ELR (cell line): ENCODE measurements at regions not wholly inside any gene's neighbourhood (a gene's known extent, or its start where the extent isn't known, plus 50 kb on each side); places are given as distances from the start of the nearest gene placed in this dataset.
A peak's percentile ranks its signal among the peaks of the same experiment; 100 is the strongest.
"Not testable (repeated sequence)": the region's sequence is repeated elsewhere in the genome, so short reads cannot be mapped to it uniquely, and the experiment has no call there.

ENCODE experiments used
- DNase-seq: peaks from one replicate; pipeline ENCODE4 v3.0.0-alpha.2; 2015; ENCODE audit warnings: low read depth

- not testable (repeated sequence) for DNase-seq
Observed at GRCh38 chr4:158407961-158408360, 113.7 kb upstream of the RXFP1 start.

GRCh38 chr4:158410272-158410671 is 111.4 kb upstream of the RXFP1 start:
- peak; percentile 23 for DNase-seq

- no peak for DNase-seq
Observed at GRCh38 chr4:158411269-158411668, 110.4 kb upstream of the RXFP1 start.

- DNase-seq, result not testable (repeated sequence)
Observed at GRCh38 chr4:158418679-158419078, 103.0 kb upstream of the RXFP1 start.

GRCh38 chr4:158420782-158421181 is 100.9 kb upstream of the RXFP1 start:
- DNase-seq, result no peak

GRCh38 chr4:158422546-158422945 is 99.1 kb upstream of the RXFP1 start:
- DNase-seq, result no peak

GRCh38 chr4:158428242-158428641 is 93.4 kb upstream of the RXFP1 start:
- peak; percentile 40 for DNase-seq

GRCh38 chr4:158442736-158443135 is 78.9 kb upstream of the RXFP1 start:
- DNase-seq, result no peak

- no peak for DNase-seq
Observed at GRCh38 chr4:158443731-158444130, 78.0 kb upstream of the RXFP1 start.

- DNase-seq, result peak; percentile 5
Observed at GRCh38 chr4:158444621-158445020, 77.1 kb upstream of the RXFP1 start.

GRCh38 chr4:158446106-158446505 is 75.6 kb upstream of the RXFP1 start:
- DNase-seq, result peak; percentile 16

- DNase-seq, result no peak
Observed at GRCh38 chr4:158450741-158451140, 70.9 kb upstream of the RXFP1 start.

GRCh38 chr4:158452116-158452515 is 69.6 kb upstream of the RXFP1 start:
- DNase-seq, result not testable (repeated sequence)

- DNase-seq, result no peak
Observed at GRCh38 chr4:158458271-158458895, 63.3 kb upstream of the RXFP1 start.

- peak; percentile 4 for DNase-seq
Observed at GRCh38 chr4:158459085-158459820, 62.4 kb upstream of the RXFP1 start.

- no peak for DNase-seq
Observed at GRCh38 chr4:158461336-158461735, 60.3 kb upstream of the RXFP1 start.

- peak; percentile 7 for DNase-seq
Observed at GRCh38 chr4:158462611-158463010, 59.1 kb upstream of the RXFP1 start.
